HG03558 (cell line): ENCODE measurements at regions not wholly inside any gene's neighbourhood (a gene's known extent, or its start where the extent isn't known, plus 50 kb on each side); places are given as distances from the start of the nearest gene placed in this dataset.

Experiments
- ATAC-seq: cut with Tn5 transposase; IDR thresholded peaks from one replicate; pipeline ENCODE4 v1.9.1; 2021; ENCODE audit warnings: moderate number of reproducible peaks; ENCODE audit not compliant: unreplicated experiment; ENCODE audit errors: extremely low read depth

DNA sequence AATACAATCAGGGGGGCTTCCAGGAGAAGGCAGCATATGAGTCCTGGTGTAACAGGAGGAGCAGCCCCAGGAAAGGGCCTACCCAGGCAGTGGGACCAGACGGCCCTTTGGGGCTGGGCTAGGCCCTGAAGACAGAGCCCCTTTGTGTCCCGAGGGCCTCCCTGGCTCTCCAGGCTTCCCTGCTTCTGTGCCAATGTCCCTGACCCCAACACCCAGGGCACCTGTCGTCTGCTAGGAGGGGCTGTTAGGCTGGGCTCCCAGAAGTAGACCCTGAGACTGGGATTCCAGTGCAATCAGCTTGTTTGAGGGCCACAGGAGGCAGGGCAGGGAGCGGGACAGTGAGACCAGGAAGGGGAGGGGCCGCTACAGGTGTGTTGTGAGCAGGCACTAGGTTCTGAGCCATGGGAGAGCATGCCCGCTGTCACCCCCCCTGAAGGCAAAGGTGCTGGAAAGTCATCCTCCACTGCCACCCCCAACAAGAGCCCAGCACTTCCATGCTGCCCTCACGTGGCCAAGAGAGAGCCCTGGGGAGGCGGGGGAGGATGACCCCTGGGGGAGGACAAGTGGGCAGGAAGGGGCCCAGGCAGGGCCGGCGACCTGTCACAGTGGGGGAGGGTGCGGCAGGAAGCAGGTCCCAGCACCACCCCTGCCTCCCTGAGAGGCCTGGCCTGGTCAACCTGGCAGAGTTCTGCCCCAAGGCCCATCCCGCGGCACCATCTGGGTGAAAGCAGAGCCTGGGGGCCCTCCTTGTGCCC is 64.8 kb downstream of the ADRA2C start:
- ATAC-seq, result no peak

- ATAC-seq, result no peak
These were observed 65.5 kb downstream of the ADRA2C start for GRCh38 chr4:3831529-3832150.

GRCh38 chr4:3832536-3833220 is 66.5 kb downstream of the ADRA2C start:
- no peak for ATAC-seq

GRCh38 chr4:3833326-3833989 is 67.3 kb downstream of the ADRA2C start:
- ATAC-seq, result no peak

DNA sequence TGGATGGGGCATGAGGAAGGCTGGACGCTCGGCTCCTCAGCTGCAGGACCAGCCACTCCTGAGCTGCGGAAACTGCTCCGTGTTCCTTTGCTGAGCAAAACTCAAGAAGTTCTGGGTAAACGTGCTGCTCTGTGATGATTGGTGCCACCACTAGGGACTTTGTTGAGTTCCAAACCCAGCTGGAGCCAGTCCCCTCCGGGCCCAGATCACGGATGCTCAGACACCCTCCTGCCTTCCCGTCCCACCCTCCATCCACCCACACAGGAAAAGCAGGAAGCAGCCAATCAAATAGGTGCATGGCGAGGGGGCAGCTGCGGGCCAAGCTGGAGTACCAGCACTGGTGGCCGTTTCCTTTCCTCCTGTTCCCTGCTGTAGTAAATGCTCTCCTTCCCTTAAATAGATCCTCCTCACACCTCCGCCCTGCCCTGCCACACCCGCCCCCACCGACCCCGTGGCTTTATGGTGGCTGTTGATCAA is 68.0 kb downstream of the ADRA2C start:
- ATAC-seq, result no peak

DNA sequence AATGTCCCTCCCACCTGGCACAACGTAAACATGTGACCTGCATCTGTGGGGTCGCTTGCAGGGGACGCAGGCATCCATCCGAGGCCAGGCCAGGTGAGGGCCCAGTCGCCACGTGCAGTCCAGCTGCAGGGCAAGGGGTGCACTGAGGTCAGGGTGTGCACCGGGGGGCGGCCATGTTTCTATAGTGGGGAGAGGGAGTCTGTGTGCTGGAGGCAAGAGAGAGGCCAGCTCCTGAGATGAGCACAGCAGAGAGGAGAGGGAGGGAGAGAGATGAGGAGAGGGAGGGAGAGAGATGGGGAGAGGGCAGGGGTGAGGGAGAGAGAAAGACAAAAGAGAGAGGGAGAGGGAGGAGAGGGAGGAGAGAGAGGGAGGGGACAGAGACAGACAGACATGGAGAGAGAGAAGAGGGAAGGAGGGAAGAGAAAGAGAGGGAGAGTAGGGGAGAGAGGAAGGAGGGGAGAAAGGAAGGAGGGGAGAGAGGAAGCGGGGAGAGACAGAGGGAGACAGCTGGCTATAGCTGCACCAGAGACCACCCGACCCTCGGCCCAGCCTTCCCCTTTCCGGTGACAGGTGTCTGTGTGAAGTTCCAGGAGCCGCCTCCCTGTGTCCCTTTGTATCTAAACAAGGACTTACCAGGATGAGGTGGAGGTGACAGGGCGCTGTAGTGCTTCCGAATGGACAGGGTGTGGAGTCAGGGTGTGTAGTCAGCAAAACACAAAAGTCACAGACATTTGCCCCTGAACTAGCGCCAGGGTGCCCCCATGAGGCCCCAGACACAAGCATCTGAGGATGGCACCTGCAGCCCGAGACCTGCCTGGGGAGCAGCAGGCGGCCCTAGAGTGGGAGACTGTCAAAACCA is 68.7 kb downstream of the ADRA2C start:
- no peak for ATAC-seq

DNA sequence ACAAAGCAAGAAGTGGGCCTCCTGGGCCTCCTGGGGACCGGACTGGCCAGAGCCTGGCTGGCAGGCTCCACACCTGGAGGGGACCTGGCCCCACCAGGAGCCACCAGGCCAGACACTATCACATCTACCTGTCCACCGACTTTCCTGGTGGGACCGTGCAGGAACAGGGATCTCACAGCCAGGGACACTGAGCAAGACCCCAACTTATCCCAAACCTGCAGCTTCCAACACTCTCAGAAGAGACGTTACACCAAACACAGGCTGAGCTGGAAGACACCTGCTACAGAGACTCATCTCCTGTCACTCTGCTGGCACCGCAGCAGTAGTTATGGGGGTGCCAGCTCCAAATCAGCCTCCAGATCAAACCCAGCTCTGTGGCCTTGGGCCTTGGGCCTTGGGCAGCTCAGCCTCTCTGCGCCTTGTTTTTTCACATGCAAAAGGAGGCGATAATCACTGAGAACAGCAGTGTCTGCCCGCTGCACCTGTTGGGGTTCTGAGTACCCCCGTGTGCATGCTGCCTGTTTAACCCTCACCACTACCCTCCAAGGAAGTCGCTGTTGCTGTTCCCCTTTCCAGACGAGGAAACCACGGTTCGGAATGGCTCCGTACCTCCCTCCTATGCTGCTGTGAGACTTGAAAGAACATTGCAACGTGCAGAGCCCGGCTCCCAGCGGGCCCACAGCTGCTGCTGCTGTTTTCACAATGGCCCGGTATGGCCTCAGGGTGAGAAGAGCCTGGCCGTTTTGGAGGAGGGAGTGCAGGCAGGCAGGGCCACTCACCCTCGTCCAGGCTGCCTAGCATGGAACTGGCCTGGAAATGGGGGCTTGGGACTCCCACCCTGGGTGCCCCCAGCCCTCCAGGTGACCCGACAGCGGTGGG is 69.6 kb downstream of the ADRA2C start:
- ATAC-seq, result no peak

DNA sequence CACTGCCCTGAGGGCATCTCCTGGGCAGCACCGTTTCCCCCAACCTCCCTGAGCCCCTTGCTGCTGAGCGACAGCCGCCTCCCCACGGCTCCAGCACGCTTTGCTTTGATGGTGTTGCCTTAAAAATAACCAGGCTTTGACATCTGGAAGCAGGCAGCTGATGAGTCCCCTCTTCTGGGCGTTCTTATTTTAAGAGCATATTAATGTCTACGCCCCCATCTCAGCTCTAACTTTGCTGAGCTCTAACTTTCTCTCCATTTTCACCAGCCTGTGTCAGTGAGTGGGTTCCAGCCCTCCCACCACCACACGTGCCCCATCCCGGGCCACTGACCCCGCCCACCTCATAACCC is 70.2 kb downstream of the ADRA2C start:
- no peak for ATAC-seq

GRCh38 chr4:3836756-3837601 is 70.8 kb downstream of the ADRA2C start:
- no peak for ATAC-seq

GRCh38 chr4:3838437-3839380 is 72.5 kb downstream of the ADRA2C start:
- ATAC-seq, result no peak

DNA sequence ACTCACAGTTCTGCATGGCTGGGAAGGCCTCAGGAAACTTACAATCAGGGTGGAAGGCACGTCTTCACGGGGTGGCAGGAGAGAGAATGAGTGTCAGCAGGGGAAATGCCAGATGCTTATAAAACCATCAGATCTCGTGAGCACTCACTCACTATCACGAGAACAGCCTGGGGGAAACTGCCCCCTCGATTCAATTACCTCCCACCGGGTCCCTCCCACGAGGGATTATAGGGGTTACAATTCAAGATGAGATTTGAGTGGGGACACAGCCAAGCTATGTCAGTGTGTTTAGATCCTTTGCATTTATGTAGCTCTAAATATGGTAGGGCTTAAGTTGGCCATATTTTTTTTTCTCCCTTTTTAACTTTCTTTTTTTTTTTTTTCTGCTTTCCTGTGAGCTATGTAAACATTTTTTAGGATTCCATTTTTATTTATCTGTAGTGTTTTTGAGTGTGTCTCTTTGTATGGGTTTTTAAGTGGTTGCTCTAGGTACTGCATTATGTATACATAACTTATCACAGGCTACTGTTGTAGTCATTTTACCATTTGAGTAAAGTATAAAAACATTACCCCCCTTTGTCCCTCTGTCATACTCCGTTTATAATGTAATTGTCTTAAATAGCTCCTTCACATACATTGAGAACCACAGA is 79.0 kb downstream of the ADRA2C start:
- no peak for ATAC-seq

- ATAC-seq, result no peak
These were observed 79.7 kb downstream of the ADRA2C start for GRCh38 chr4:3845744-3846429.

DNA sequence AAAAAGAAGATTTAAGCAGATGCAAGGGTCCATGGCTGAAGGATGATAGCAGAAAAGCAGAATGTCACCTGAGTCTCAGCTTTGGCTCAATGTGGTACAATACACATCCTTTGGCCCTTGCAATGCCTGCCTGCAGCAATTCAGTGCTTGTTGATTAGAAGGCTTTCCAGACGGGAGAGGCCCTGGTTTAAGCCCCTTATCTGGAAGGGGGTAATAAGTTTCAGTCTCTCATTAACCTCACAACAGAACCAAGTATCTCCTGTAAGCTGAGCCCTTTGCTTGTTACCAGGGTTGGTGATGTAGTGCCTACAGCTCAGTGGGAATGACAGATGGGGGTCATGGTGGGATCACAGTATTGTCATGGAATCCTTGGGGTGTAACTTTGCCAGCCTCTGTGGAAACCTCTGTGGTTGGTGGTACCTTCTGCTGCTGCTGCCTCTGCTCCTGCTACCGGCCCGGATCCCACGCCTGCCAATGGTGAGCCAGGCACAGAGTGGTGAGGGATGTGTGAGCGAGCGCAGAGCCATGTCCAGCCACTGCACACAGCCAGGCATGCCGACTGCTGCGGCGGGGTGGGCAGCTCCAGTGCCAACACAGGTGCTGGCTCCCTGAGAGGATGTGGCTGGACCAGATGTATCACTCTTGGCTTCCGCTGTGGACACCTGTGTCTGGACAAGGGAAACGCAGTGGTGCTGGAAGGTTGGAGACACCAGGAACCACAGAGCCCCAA is 81.2 kb downstream of the ADRA2C start:
- ATAC-seq, result no peak

DNA sequence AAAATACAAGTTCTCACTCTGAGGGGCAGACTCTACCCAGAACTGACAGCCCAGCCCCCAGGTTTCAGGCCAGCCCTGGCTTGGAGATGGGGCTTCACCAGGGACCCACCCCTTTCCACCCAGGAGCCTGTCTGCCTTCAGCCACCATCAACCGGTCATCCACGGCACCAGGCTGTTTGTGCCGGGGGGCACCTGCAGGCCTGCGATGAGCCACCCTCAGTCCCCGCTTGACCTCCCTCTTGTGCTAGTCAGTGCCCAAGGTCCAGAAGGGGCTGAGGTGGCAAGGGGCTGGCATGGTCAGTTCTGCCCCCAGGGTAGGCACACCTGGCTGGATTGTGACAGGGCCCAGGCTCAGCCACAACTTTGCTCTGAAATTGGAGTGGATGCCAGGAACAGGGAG is 82.1 kb downstream of the ADRA2C start:
- no peak for ATAC-seq

DNA sequence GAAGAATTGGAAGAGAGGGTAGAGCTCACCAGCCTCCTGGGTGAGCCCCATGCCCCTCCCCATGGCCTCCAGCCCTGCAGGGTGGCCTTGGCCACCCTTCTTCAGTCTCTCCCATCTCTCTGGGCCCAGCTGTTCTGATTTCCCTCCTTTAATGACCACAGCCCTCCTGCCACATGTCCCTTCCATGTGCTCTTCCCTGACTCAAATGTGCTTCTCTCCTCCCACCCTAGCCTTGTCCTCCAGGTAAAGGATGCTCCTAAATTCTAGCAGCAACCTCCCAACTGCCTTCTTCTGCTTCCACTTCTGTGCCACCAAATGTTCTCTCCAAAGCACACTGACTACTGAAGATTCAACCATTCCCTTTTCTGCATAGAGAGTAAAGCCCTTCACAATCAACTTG is 83.0 kb downstream of the ADRA2C start:
- no peak for ATAC-seq
